ENCODE measurements at regions not wholly inside any gene's neighbourhood (a gene's known extent, or its start where the extent isn't known, plus 50 kb on each side); places are given as distances from the start of the nearest gene placed in this dataset.

- no peak for ATAC-seq (ENCODE audit: insufficient read depth, low FRiP score)
- Histone ChIP-seq H3K4me3 (no peak overlapping the region), H3K9ac (ENCODE audit: insufficient read depth in 1 of 2, low read length in 2 of 2) (no peak overlapping the region), H3K27me3 (ENCODE audit: control insufficient read depth in 3 of 3, insufficient read depth in 3 of 3, low read length in 2 of 3) (no peaks in the 10 kb centered on the region), H3K9me3 (ENCODE audit: control insufficient read depth in 4 of 4, insufficient read depth in 3 of 4, low read length in 3 of 4) (no peaks in the 10 kb centered on the region), H3K36me3 (ENCODE audit: control insufficient read depth in 4 of 4, insufficient read depth in 4 of 4, low read length in 4 of 4) (peaks cover 0 to 5% (median 1%) of the 10 kb centered on the region in 4 donors), H3K27ac (ENCODE audit: low read depth in 1 of 2, low read length in 1 of 2) (no peak overlapping the region), H3K4me1 (ENCODE audit: control insufficient read depth in 5 of 5, insufficient read depth in 5 of 5, low read length in 5 of 5) (peaks cover 0 to 7% (median 5%) of the 10 kb centered on the region in 5 donors)
- 88 to 92% methylated on average over 4 of the region's 4 CpGs for WGBS, 2 donors
- no peak for TF ChIP-seq CTCF (IDR thresholded peaks at IDR 0.05; ENCODE audit: control extremely low read depth, extremely low read depth)
- no peak for DNase-seq
Measured at GRCh38 chr14:71688576-71688975, 243.7 kb upstream of the RGS6 start.

GRCh38 chr14:71690478-71690877 lies 241.8 kb upstream of the RGS6 start:
- Histone ChIP-seq H3K4me3 (no peak overlapping the region), H3K27ac (ENCODE audit: low read depth in 1 of 2, low read length in 1 of 2) (no peak overlapping the region), H3K9ac (ENCODE audit: insufficient read depth in 1 of 2, low read length in 2 of 2) (no peak overlapping the region), H3K9me3 (ENCODE audit: control insufficient read depth in 4 of 4, insufficient read depth in 3 of 4, low read length in 3 of 4) (no peaks in the 10 kb centered on the region), H3K36me3 (ENCODE audit: control insufficient read depth in 4 of 4, insufficient read depth in 4 of 4, low read length in 4 of 4) (no peaks in the 10 kb centered on the region), H3K4me1 (ENCODE audit: control insufficient read depth in 5 of 5, insufficient read depth in 5 of 5, low read length in 5 of 5) (peaks cover 0 to 17% (median 5%) of the 10 kb centered on the region in 5 donors), H3K27me3 (ENCODE audit: control insufficient read depth in 3 of 3, insufficient read depth in 3 of 3, low read length in 2 of 3) (no peaks in the 10 kb centered on the region)
- DNase-seq, result no peak
- TF ChIP-seq CTCF (IDR thresholded peaks at IDR 0.05; ENCODE audit: control extremely low read depth, extremely low read depth), result no peak
- 56 to 86% methylated on average over 2 of the region's 2 CpGs for WGBS, 2 donors
- no peak for ATAC-seq (ENCODE audit: insufficient read depth, low FRiP score)

- ATAC-seq (ENCODE audit: insufficient read depth, low FRiP score), result peak; percentile 51
- Histone ChIP-seq H3K27ac (ENCODE audit: low read depth in 1 of 2, low read length in 1 of 2) (peak overlapping the region in 1 of 2 donors; percentile 45), H3K4me3 (no peak overlapping the region), H3K4me1 (ENCODE audit: control insufficient read depth in 5 of 5, insufficient read depth in 5 of 5, low read length in 5 of 5) (peaks cover 0 to 24% (median 5%) of the 10 kb centered on the region in 5 donors), H3K27me3 (ENCODE audit: control insufficient read depth in 3 of 3, insufficient read depth in 3 of 3, low read length in 2 of 3) (no peaks in the 10 kb centered on the region), H3K36me3 (ENCODE audit: control insufficient read depth in 4 of 4, insufficient read depth in 4 of 4, low read length in 4 of 4) (no peaks in the 10 kb centered on the region), H3K9ac (ENCODE audit: insufficient read depth in 1 of 2, low read length in 2 of 2) (no peak overlapping the region), H3K9me3 (ENCODE audit: control insufficient read depth in 4 of 4, insufficient read depth in 3 of 4, low read length in 3 of 4) (no peaks in the 10 kb centered on the region)
- 45 to 70% methylated on average over 4 of the region's 4 CpGs for WGBS, 2 donors
- no peak for DNase-seq
- no peak for TF ChIP-seq CTCF (IDR thresholded peaks at IDR 0.05; ENCODE audit: control extremely low read depth, extremely low read depth)
Measured at GRCh38 chr14:71692496-71692895, 239.7 kb upstream of the RGS6 start.

GRCh38 chr14:71693381-71693780 lies 238.8 kb upstream of the RGS6 start:
- no peak for TF ChIP-seq CTCF (IDR thresholded peaks at IDR 0.05; ENCODE audit: control extremely low read depth, extremely low read depth)
- H3K27ac ChIP-seq (ENCODE audit: low read depth in 1 of 2, low read length in 1 of 2), result no peak overlapping the region
- H3K36me3 ChIP-seq (ENCODE audit: control insufficient read depth in 4 of 4, insufficient read depth in 4 of 4, low read length in 4 of 4), result peaks cover 0 to 1% (median 0%) of the 10 kb centered on the region in 4 donors
- DNase-seq (peak in 1 of 3 donors; percentile 38), ATAC-seq (ENCODE audit: insufficient read depth, low FRiP score) (no peak)
- H3K4me3 ChIP-seq, result no peak overlapping the region
- no peaks in the 10 kb centered on the region for H3K27me3 ChIP-seq (ENCODE audit: control insufficient read depth in 3 of 3, insufficient read depth in 3 of 3, low read length in 2 of 3)
- H3K4me1 ChIP-seq (ENCODE audit: control insufficient read depth in 5 of 5, insufficient read depth in 5 of 5, low read length in 5 of 5), result peaks cover 0 to 32% (median 5%) of the 10 kb centered on the region in 5 donors
- WGBS, 2 donors, result 71 to 73% methylated on average over 6 of the region's 6 CpGs
- no peak overlapping the region for H3K9ac ChIP-seq (ENCODE audit: insufficient read depth in 1 of 2, low read length in 2 of 2)
- no peaks in the 10 kb centered on the region for H3K9me3 ChIP-seq (ENCODE audit: control insufficient read depth in 4 of 4, insufficient read depth in 3 of 4, low read length in 3 of 4)

Measured in lung (tissue), 11 donors.